ENCODE measurements at regions not wholly inside any gene's neighbourhood (a gene's known extent, or its start where the extent isn't known, plus 50 kb on each side); places are given as distances from the start of the nearest gene placed in this dataset.

- Histone ChIP-seq H3K4me1 (ENCODE audit: control insufficient read depth, extremely low read depth, insufficient read depth, low read length) (no peaks in the 10 kb centered on the region), H3K27ac (ENCODE audit: insufficient read depth, low read depth, low read length) (no peak overlapping the region), H3K9ac (replicated peaks; ENCODE audit: extremely low read depth, insufficient read depth, low read length) (no peak overlapping the region), H3K9me3 (replicated peaks; ENCODE audit: control insufficient read depth, insufficient read depth, low read length) (no peaks in the 10 kb centered on the region), H3K79me2 (ENCODE audit: control insufficient read depth, insufficient read depth, low read length) (no peaks in the 10 kb centered on the region), H4K20me1 (replicated peaks; ENCODE audit: control insufficient read depth, extremely low read depth, insufficient read depth, low read length) (no peaks in the 10 kb centered on the region), H3K36me3 (ENCODE audit: control insufficient read depth in 2 of 2, extremely low read depth in 1 of 2, insufficient read depth in 2 of 2, low read length in 2 of 2) (no peaks in the 10 kb centered on the region), H3K4me3 (replicated peaks in 1 of 3; ENCODE audit: insufficient read depth in 1 of 3, low read depth in 1 of 3, low read length in 3 of 3) (no peak overlapping the region), H3K27me3 (ENCODE audit: control insufficient read depth in 2 of 2, insufficient read depth in 2 of 2, low read length in 2 of 2) (no peaks in the 10 kb centered on the region), H2AFZ (ENCODE audit: low read depth, low read length) (no peak overlapping the region), H3K9me1 (replicated peaks; ENCODE audit: control insufficient read depth, extremely low read depth, insufficient read depth, low read length) (no peaks in the 10 kb centered on the region), H3K4me2 (ENCODE audit: insufficient read depth, low read length) (no peak overlapping the region)
- DNase-seq (ENCODE audit: low read depth, low spot score) (no peak), FAIRE-seq (no peak)
- TF ChIP-seq CTCF (IDR thresholded peaks at IDR 0.05; ENCODE audit: extremely low read depth in 1 of 2, insufficient read depth in 1 of 2, low read depth in 1 of 2, low read length in 2 of 2) (no peak), EZH2 (IDR thresholded peaks at IDR 0.05; ENCODE audit: borderline replicate concordance, low read depth, low read length, severe bottlenecking) (no peak), GATA2 (IDR thresholded peaks at IDR 0.05; ENCODE audit: insufficient read depth, insufficient read length, low read depth, low read length) (no peak), MAX (IDR thresholded peaks at IDR 0.05; ENCODE audit: insufficient read depth, insufficient read length) (no peak), POLR2AphosphoS5 (IDR thresholded peaks at IDR 0.05; ENCODE audit: insufficient read depth, low read depth, low read length) (no peak), JUN (IDR thresholded peaks at IDR 0.05; ENCODE audit: borderline replicate concordance, insufficient read depth, insufficient read length, low read depth) (no peak), FOS (IDR thresholded peaks at IDR 0.05; ENCODE audit: borderline replicate concordance, insufficient read depth, low read length) (no peak), POLR2A (IDR thresholded peaks at IDR 0.05; ENCODE audit: low read depth, low read length) (no peak)
- BruUV-seq (replicated peaks): no TSS peak
- POLR2A ChIA-PET: no interaction called here
- intact Hi-C loops (cut with micrococcal nuclease): no loop called here
- CTCF ChIA-PET: no interaction called here
- dilution Hi-C loops (cut with MboI; ENCODE audit: extremely low pct_ligation_motif_present, low sequenced_read_pairs): no loop called here
Measured at GRCh38 chr14:43041207-43041606, 1434.5 kb downstream of the LRFN5 start.

Data from endothelial cell of umbilical vein (primary cell).